ENCODE measurements at regions not wholly inside any gene's neighbourhood (a gene's known extent, or its start where the extent isn't known, plus 50 kb on each side); places are given as distances from the start of the nearest gene placed in this dataset.

- Mint-ChIP-seq H3K36me3 (ENCODE audit: low read depth) (no peaks in the 10 kb centered on the region), H3K9me3 (no peaks in the 10 kb centered on the region), H3K27ac (no peak overlapping the region), H3K4me1 (no peaks in the 10 kb centered on the region), H3K27me3 (no peaks in the 10 kb centered on the region), H3K4me3 (no peak overlapping the region)
- ChIA-PET POLR2A (no interaction called here), CTCF (no interaction called here)
- no peak for ATAC-seq (ENCODE audit: low read depth)
- DNase-seq: no peak
- TF ChIP-seq, protein P1, sequence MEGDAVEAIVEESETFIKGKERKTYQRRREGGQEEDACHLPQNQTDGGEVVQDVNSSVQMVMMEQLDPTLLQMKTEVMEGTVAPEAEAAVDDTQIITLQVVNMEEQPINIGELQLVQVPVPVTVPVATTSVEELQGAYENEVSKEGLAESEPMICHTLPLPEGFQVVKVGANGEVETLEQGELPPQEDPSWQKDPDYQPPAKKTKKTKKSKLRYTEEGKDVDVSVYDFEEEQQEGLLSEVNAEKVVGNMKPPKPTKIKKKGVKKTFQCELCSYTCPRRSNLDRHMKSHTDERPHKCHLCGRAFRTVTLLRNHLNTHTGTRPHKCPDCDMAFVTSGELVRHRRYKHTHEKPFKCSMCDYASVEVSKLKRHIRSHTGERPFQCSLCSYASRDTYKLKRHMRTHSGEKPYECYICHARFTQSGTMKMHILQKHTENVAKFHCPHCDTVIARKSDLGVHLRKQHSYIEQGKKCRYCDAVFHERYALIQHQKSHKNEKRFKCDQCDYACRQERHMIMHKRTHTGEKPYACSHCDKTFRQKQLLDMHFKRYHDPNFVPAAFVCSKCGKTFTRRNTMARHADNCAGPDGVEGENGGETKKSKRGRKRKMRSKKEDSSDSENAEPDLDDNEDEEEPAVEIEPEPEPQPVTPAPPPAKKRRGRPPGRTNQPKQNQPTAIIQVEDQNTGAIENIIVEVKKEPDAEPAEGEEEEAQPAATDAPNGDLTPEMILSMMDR (IDR thresholded peaks at IDR 0.05): no peak
- intact Hi-C loops (cut with micrococcal nuclease): no loop called here
These were observed 187.9 kb upstream of the IL15 start for GRCh38 chr4:141448490-141448889.

DNA sequence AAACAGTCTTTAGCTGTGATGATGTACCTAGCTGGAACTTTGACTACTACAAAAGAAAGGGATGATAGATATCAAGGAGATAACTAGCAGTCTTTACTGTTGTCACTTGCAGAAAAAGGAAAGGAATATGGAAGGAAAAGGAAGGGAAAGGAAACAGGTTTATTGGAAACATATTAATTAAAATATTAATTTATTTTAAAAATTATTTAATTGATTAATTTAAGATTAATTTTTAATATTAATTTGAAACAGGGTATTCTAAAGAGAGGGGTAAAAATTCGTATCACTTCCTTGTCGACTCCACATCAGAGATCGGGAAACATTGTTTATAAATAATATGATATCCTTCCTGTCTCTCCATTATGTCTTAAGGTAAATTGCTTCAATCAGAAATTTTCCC is 186.5 kb upstream of the IL15 start:
- Mint-ChIP-seq H3K4me1 (no peaks in the 10 kb centered on the region), H3K4me3 (no peak overlapping the region), H3K36me3 (ENCODE audit: low read depth) (no peaks in the 10 kb centered on the region), H3K27ac (no peak overlapping the region), H3K9me3 (no peaks in the 10 kb centered on the region), H3K27me3 (no peaks in the 10 kb centered on the region)
- DNase-seq (no peak), ATAC-seq (ENCODE audit: low read depth) (no peak)
- intact Hi-C loops (cut with micrococcal nuclease): no loop called here
- ChIA-PET POLR2A (no interaction called here), CTCF (no interaction called here)
- TF ChIP-seq, protein P1 (IDR thresholded peaks at IDR 0.05): no peak

- no peak overlapping the region for H3K27ac Mint-ChIP-seq
- no peaks in the 10 kb centered on the region for H3K9me3 Mint-ChIP-seq
- peaks cover 5% of the 10 kb centered on the region for H3K27me3 Mint-ChIP-seq
- no peaks in the 10 kb centered on the region for H3K36me3 Mint-ChIP-seq (ENCODE audit: low read depth)
- DNase-seq: no peak
- TF ChIP-seq, protein P1 (IDR thresholded peaks at IDR 0.05): no peak
- intact Hi-C loops (cut with micrococcal nuclease): no loop called here
- no peak overlapping the region for H3K4me3 Mint-ChIP-seq
- H3K4me1 Mint-ChIP-seq: no peaks in the 10 kb centered on the region
- ChIA-PET POLR2A (no interaction called here), CTCF (no interaction called here)
- ATAC-seq (ENCODE audit: low read depth): no peak
These were observed 180.7 kb upstream of the IL15 start for GRCh38 chr4:141455651-141456050.

DNA sequence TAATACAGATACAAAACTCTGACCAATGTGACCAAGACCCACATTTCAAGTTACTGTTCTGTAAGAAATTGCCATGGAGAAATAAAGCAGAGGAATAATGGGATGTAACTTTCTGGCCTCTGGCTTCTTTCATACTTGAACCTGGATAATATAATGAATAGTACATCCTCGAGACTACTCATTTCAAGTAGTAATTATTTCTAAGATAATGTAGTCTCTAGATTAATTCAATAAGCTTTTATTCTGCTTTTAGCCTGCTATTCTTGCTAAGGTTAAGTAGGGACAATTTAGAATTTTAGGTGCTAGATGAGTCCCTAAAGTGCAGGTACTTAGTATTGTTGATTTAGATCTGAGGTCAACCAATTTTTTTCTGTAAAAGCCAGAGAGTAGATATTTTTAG is 178.7 kb upstream of the IL15 start:
- CTCF ChIA-PET: no interaction called here
- Mint-ChIP-seq H3K27me3 (peaks cover 5% of the 10 kb centered on the region), H3K27ac (no peak overlapping the region), H3K4me1 (no peaks in the 10 kb centered on the region), H3K9me3 (no peaks in the 10 kb centered on the region), H3K4me3 (no peak overlapping the region), H3K36me3 (ENCODE audit: low read depth) (no peaks in the 10 kb centered on the region)
- POLR2A ChIA-PET: no interaction called here
- intact Hi-C loops (cut with micrococcal nuclease): no loop called here
- ATAC-seq (ENCODE audit: low read depth) (no peak), DNase-seq (no peak)
- TF ChIP-seq, protein P1 (IDR thresholded peaks at IDR 0.05): no peak

DNA sequence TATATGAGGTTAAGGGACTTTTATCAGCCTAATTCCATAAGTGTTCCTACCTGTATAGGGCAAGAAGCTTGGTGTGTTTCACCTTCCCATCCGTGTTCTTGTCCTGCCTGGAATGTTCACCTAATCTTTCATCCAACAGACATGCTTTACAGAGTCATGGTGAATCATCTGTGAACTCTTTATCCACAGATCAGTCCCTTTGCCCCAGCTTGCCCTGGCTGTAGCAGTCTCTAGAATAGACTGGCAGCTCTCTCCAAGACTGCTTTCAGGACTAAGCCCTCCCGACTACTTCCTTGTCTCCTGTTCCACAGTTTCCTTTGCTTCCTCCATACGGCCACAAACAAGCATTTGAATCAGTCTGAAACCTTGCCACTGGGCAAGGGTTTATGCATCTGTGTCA is 177.9 kb upstream of the IL15 start:
- DNase-seq: no peak
- TF ChIP-seq, protein P1 (IDR thresholded peaks at IDR 0.05): no peak
- ChIA-PET CTCF (no interaction called here), POLR2A (no interaction called here)
- H3K9me3 Mint-ChIP-seq: no peaks in the 10 kb centered on the region
- H3K27ac Mint-ChIP-seq: no peak overlapping the region
- H3K27me3 Mint-ChIP-seq: peaks cover 5% of the 10 kb centered on the region
- no peak overlapping the region for H3K4me3 Mint-ChIP-seq
- no peaks in the 10 kb centered on the region for H3K4me1 Mint-ChIP-seq
- H3K36me3 Mint-ChIP-seq (ENCODE audit: low read depth): no peaks in the 10 kb centered on the region
- intact Hi-C loops (cut with micrococcal nuclease): no loop called here
- ATAC-seq (ENCODE audit: low read depth): no peak

Measured in activated B cell treated with CpG ODN at 0.5 μM for 24 hours (primary cell).